GM12878 (cell line): ENCODE measurements at regions not wholly inside any gene's neighbourhood (a gene's known extent, or its start where the extent isn't known, plus 50 kb on each side); places are given as distances from the start of the nearest gene placed in this dataset.

Experiments
- ATAC-seq: fragments of 200-7000 bp; cut with Tn5 transposase; 3 replicates; pipeline ENCODE4 v1.9.1; 2020; ENCODE audit warnings: mild to moderate bottlenecking, moderate library complexity
- BruUV-seq: library from RNA; stranded (reverse); fragments of 400-500 nt; replicated peaks from 2 replicates; lab custom pipeline; 2021; lab: Mats Ljungman, UMichigan
- CTCF ChIA-PET: fragments of 300-600 bp; sonication (Branson Sonifier 250); formaldehyde crosslinking; extraction: SDS; loops from one replicate; lab custom pipeline; 2021; ENCODE audit warnings: inconsistent platforms; lab: Yijun Ruan, JAX
- POLR2A ChIA-PET: fragments of 350-600 bp; formaldehyde crosslinking; extraction: SDS; loops from one replicate; lab custom pipeline; 2021; ENCODE audit warnings: inconsistent platforms; lab: Charles Lee
- RAD21 ChIA-PET: fragments of 300-600 bp; sonication (Branson Sonifier 250); formaldehyde crosslinking; loops from one replicate; lab custom pipeline; 2023; ENCODE audit warnings: antibody characterized with exemption; ENCODE audit not compliant: unreplicated experiment; lab: Charles Lee
- SMC1A ChIA-PET: fragments of 300-600 bp; sonication (Branson Sonifier 250); formaldehyde crosslinking; loops from one replicate; lab custom pipeline; 2023; ENCODE audit not compliant: unreplicated experiment, uncharacterized antibody; lab: Charles Lee
- DNase-seq: peaks from one replicate; pipeline ENCODE4 v3.0.0-alpha.2; 2011; ENCODE audit warnings: low read depth, low spot score
- FAIRE-seq: peaks from 3 replicates; lab custom pipeline; 2011; peaks lifted over from hg19 to GRCh38; lab: Jason Lieb, UNC
- H2AFZ ChIP-seq: 2 replicates; pipeline ENCODE4 v1.6.0; 2011; ENCODE audit warnings: low read depth, low read length, control low read depth; ENCODE audit not compliant: control insufficient read depth
- H3K27ac ChIP-seq: 2 replicates; pipeline ENCODE4 v1.5.1; 2011; ENCODE audit warnings: control low read depth; ENCODE audit not compliant: control insufficient read depth, insufficient read depth
- H3K27me3 ChIP-seq, 2 experiments: replicated peaks in 1 of 2; 2 replicates each; pipeline versions ENCODE4 v1.6.0 to v1.6.1; 2011; ENCODE audit warnings: low read length in 1 of 2; ENCODE audit not compliant: control insufficient read depth in 2 of 2, insufficient read depth in 2 of 2
- H3K36me3 ChIP-seq, 2 experiments: 2 replicates each; pipeline ENCODE4 v1.5.1; 2011; ENCODE audit warnings: low read length in 1 of 2; ENCODE audit not compliant: control insufficient read depth in 2 of 2, insufficient read depth in 2 of 2
- H3K4me1 ChIP-seq: 2 replicates; pipeline ENCODE4 v1.6.1; 2011; ENCODE audit warnings: mild to moderate bottlenecking, low read length, moderate library complexity, mixed read lengths; ENCODE audit not compliant: control insufficient read depth, insufficient read depth
- H3K4me2 ChIP-seq: 2 replicates; pipeline ENCODE4 v1.6.0; 2011; ENCODE audit warnings: control low read depth; ENCODE audit not compliant: control insufficient read depth, insufficient read depth
- H3K4me3 ChIP-seq: fragments of 200-600 bp; sonication (generic); 2 replicates; pipeline ENCODE4 v1.5.1; 2016
- H3K79me2 ChIP-seq: 2 replicates; pipeline ENCODE4 v1.6.0; 2011; ENCODE audit warnings: low read length; ENCODE audit not compliant: control insufficient read depth, insufficient read depth
- H3K9ac ChIP-seq: 2 replicates; pipeline ENCODE4 v1.8.0; 2011; ENCODE audit warnings: low read length, control low read depth, mixed read lengths; ENCODE audit not compliant: control insufficient read depth, insufficient read depth
- H3K9me3 ChIP-seq: replicated peaks from 3 replicates; pipeline ENCODE4 v1.5.1; 2011; ENCODE audit warnings: mild to moderate bottlenecking, low read length; ENCODE audit not compliant: control insufficient read depth, insufficient read depth
- H4K20me1 ChIP-seq: 2 replicates; pipeline ENCODE4 v1.6.0; 2011; ENCODE audit not compliant: control insufficient read depth, insufficient read depth
- CBX5 ChIP-seq: sonication (generic); IDR thresholded peaks from 2 replicates; pipeline ENCODE4 v1.6.1; 2016; ENCODE audit warnings: low read depth, moderate library complexity, mild to moderate bottlenecking, inconsistent platforms
- CEBPZ ChIP-seq: fragments of 150-350 bp; IDR thresholded peaks from 2 replicates; pipeline ENCODE4 v1.6.1; 2016; ENCODE audit warnings: low read depth, low read length
- DPF2 ChIP-seq: fragments of 450-650 bp; IDR thresholded peaks from 2 replicates; pipeline ENCODE4 v1.6.1; 2017; ENCODE audit warnings: mild to moderate bottlenecking
- HCFC1 ChIP-seq: fragments of 150-350 bp; IDR thresholded peaks from 2 replicates; pipeline ENCODE4 v1.6.1; 2014; ENCODE audit warnings: low read length
- HDAC2 ChIP-seq: fragments of 200-600 bp; sonication (generic); IDR thresholded peaks from 2 replicates; pipeline ENCODE4 v1.6.1; 2017
- JUND ChIP-seq: IDR thresholded peaks from 2 replicates; pipeline ENCODE4 v1.6.1; 2012; ENCODE audit warnings: low read depth, mild to moderate bottlenecking, low read length, improper control_type of control experiment, moderate library complexity
- NFYB ChIP-seq: IDR thresholded peaks from 2 replicates; pipeline ENCODE4 v1.6.1; 2011; ENCODE audit warnings: low read depth, mild to moderate bottlenecking, low read length, improper control_type of control experiment, moderate library complexity; ENCODE audit not compliant: insufficient read depth
- POLR2AphosphoS2 ChIP-seq: IDR thresholded peaks from 2 replicates; pipeline ENCODE4 v1.6.1; 2011; ENCODE audit warnings: low read depth, mild to moderate bottlenecking, low read length, improper control_type of control experiment, moderate library complexity
- POU2F2 ChIP-seq: IDR thresholded peaks from 3 replicates; pipeline ENCODE4 v1.6.1; 2011; ENCODE audit warnings: low read depth, mild to moderate bottlenecking, low read length, borderline replicate concordance
- RBBP5 ChIP-seq: fragments of 200-600 bp; sonication (generic); conservative IDR thresholded peaks from 2 replicates; pipeline ENCODE4 v1.6.1; 2016
- SKIL ChIP-seq: fragments of 450-650 bp; IDR thresholded peaks from 2 replicates; pipeline ENCODE4 v1.6.1; 2017; ENCODE audit warnings: mild to moderate bottlenecking, low read depth, inconsistent platforms; ENCODE audit not compliant: poor library complexity, severe bottlenecking
- SREBF2 ChIP-seq: IDR thresholded peaks from 2 replicates; pipeline ENCODE4 v1.6.1; 2012; ENCODE audit warnings: mild to moderate bottlenecking, low read length
- TARDBP ChIP-seq: IDR thresholded peaks from 2 replicates; pipeline ENCODE4 v1.6.1; 2016; ENCODE audit warnings: borderline replicate concordance
- TCF12 ChIP-seq: IDR thresholded peaks from 2 replicates; pipeline ENCODE4 v1.6.1; 2011; ENCODE audit warnings: low read depth, mild to moderate bottlenecking, low read length
- WGBS: methylation state at CpG from one replicate; pipeline ENCODE4 v1.1.6; 2016; ENCODE audit warnings: low lambda C conversion rate; ENCODE audit not compliant: insufficient replicate concordance, insufficient coverage; ENCODE audit errors: missing lambda C conversion rate; 5-methylcytosine and 5-hydroxymethylcytosine counted together
- in situ Hi-C: fragments of 300-500 bp; cut with MboI; formaldehyde crosslinking; loops from 9 replicates; pipeline ENCODE4 v1.14.3; 2018; ENCODE audit warnings: mixed read lengths
- intact Hi-C: fragments of 100-400 bp; cut with micrococcal nuclease; formaldehyde crosslinking; loops from one replicate; pipeline ENCODE4 v1.14.2; 2022; ENCODE audit not compliant: unreplicated experiment
- TF ChIP-seq, protein P1 (sequence below), 3 experiments: IDR thresholded peaks in 2 of 3; conservative IDR thresholded peaks in 1 of 3; 2 replicates each; pipeline ENCODE4 v1.5.1; 2011; ENCODE audit warnings: low read depth in 3 of 3, low read length in 3 of 3, mild to moderate bottlenecking in 3 of 3, control low read depth in 2 of 3, moderate library complexity in 2 of 3, inconsistent platforms in 1 of 3, mixed read lengths in 1 of 3; ENCODE audit not compliant: control insufficient read depth in 2 of 3, insufficient read depth in 1 of 3; ENCODE audit errors: extremely low read depth in 1 of 3

DNA sequence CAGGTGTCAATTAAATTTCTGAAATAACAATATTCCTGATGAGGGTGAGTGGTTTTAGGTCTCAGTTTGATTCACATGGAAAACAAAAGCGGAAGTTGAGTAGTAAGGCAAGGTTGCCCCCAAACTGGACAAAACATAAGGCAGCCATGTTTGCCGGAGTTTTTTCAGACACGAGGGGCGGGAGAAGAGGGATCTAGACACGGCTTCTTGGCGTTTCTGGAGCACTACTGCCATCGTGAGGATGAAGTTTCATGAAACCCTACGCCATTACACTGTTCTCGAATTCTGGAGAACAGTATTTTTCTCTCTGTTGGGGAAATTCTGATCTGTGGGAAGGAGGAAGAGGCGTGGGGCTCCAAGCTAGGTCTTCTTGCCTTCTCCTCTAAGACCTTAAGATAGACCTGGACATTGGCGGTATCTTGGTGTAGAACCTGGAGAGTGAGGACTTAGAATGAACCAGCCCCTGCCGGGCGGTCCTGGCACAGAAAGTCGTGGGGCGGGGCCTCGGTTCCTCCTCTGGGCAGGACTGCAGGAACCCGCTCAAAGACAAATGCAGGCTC, 160.3 kb downstream of the OR13H1 start:
- DNase-seq (peak; percentile 87), ATAC-seq (peak; percentile 85), FAIRE-seq (peak; percentile 52)
- no TSS peak for BruUV-seq
- WGBS: 25% methylated on average over 17 of the region's 17 CpGs
- Histone ChIP-seq H3K36me3 (no peaks in the 10 kb centered on the region; a peak in 1 of 4 replicates), H3K4me2 (peak overlapping the region; percentile 54), H4K20me1 (no peaks in the 10 kb centered on the region), H2AFZ (peak overlapping the region; percentile 90), H3K9ac (peak overlapping the region; percentile 65), H3K27ac (peak overlapping the region; percentile 74), H3K9me3 (no peaks in the 10 kb centered on the region), H3K4me3 (peak overlapping the region; percentile 61), H3K79me2 (no peaks in the 10 kb centered on the region), H3K4me1 (no peaks in the 10 kb centered on the region), H3K27me3 (no peaks in the 10 kb centered on the region)
- intact Hi-C loops: loop anchor here (1.0 to 2.0 kb wide), 3 partner anchors 43 to 75 kb away; no protein-coding TSS in a partner anchor
- SMC1A ChIA-PET: interaction anchor here (1.2 kb wide), 1 partner anchor 37 kb away, joined by 4 read pairs; no protein-coding TSS in a partner anchor
- CTCF ChIA-PET: interaction anchor here (1.1 to 1.5 kb wide), 5 partner anchors 38 to 113 kb away, joined by 3 to 6 read pairs (median 4); no protein-coding TSS in a partner anchor
- RAD21 ChIA-PET: interaction anchor here (1.7 kb wide), 1 partner anchor 37 kb away, joined by 16 read pairs; no protein-coding TSS in a partner anchor
- in situ Hi-C loops: no loop called here
- POLR2A ChIA-PET: no interaction called here
- no peak for TF ChIP-seq RBBP5
- TF ChIP-seq JUND: no peak
- no peak for TF ChIP-seq NFYB
- TF ChIP-seq HDAC2: no peak
- TF ChIP-seq, protein P1, sequence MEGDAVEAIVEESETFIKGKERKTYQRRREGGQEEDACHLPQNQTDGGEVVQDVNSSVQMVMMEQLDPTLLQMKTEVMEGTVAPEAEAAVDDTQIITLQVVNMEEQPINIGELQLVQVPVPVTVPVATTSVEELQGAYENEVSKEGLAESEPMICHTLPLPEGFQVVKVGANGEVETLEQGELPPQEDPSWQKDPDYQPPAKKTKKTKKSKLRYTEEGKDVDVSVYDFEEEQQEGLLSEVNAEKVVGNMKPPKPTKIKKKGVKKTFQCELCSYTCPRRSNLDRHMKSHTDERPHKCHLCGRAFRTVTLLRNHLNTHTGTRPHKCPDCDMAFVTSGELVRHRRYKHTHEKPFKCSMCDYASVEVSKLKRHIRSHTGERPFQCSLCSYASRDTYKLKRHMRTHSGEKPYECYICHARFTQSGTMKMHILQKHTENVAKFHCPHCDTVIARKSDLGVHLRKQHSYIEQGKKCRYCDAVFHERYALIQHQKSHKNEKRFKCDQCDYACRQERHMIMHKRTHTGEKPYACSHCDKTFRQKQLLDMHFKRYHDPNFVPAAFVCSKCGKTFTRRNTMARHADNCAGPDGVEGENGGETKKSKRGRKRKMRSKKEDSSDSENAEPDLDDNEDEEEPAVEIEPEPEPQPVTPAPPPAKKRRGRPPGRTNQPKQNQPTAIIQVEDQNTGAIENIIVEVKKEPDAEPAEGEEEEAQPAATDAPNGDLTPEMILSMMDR (IDR thresholded peaks at IDR 0.05 in 2 of 3, conservative IDR thresholded peaks at IDR 0.05 in 1 of 3; ENCODE audit: control insufficient read depth in 2 of 3, extremely low read depth in 1 of 3, insufficient read depth in 1 of 3, low read depth in 3 of 3, low read length in 3 of 3): peak; percentile 38 to 67 (median 53); a peak in 5 of 6 replicates
- TF ChIP-seq POLR2AphosphoS2: no peak
- TF ChIP-seq TCF12: no peak
- no peak for TF ChIP-seq DPF2
- TF ChIP-seq TARDBP: no peak
- no peak for TF ChIP-seq CEBPZ
- TF ChIP-seq HCFC1: peak; percentile 44; the same call in 1 of the 2 replicates
- peak; percentile 23 for TF ChIP-seq SKIL
- peak; percentile 26; the same call in 1 of the 3 replicates for TF ChIP-seq POU2F2
- no peak for TF ChIP-seq SREBF2
- TF ChIP-seq CBX5: no peak
